Stimulated activated CD4-positive, alpha-beta T cell treated with anti-CD3 and anti-CD28 coated beads, TNF-alpha, amount 100 ng/mL, for 48 hours (primary cell): ENCODE measurements at regions not wholly inside any gene's neighbourhood (a gene's known extent, or its start where the extent isn't known, plus 50 kb on each side); places are given as distances from the start of the nearest gene placed in this dataset.
"Not testable (repeated sequence)": the region's sequence is repeated elsewhere in the genome, so short reads cannot be mapped to it uniquely, and the experiment has no call there.

Experiments used
- DNase-seq, 3 donors: peaks; one replicate each; pipeline ENCODE4 v3.0.0-alpha.2; 2020; ENCODE audit warnings: low read depth in 3 of 3

GRCh38 chr11:81987829-81988472 is 745.7 kb downstream of the FAM181B start:
- no peak for DNase-seq

GRCh38 chr11:81986556-81987161 is 747.0 kb downstream of the FAM181B start:
- no peak for DNase-seq

- no peak for DNase-seq
Observed at GRCh38 chr11:81979448-81979847, 754.2 kb downstream of the FAM181B start.

GRCh38 chr11:81975261-81975900 is 758.3 kb downstream of the FAM181B start:
- DNase-seq, result no peak

- no peak for DNase-seq
Observed at GRCh38 chr11:81970886-81971285, 762.8 kb downstream of the FAM181B start.

- DNase-seq, result no peak
Observed at GRCh38 chr11:81967242-81967641, 766.4 kb downstream of the FAM181B start.

GRCh38 chr11:81966340-81966739 is 767.3 kb downstream of the FAM181B start:
- no peak for DNase-seq

GRCh38 chr11:81963018-81963417 is 770.6 kb downstream of the FAM181B start:
- no peak for DNase-seq

- no peak for DNase-seq
Observed at GRCh38 chr11:81960443-81960842, 773.2 kb downstream of the FAM181B start.

GRCh38 chr11:81959341-81959740 is 774.3 kb downstream of the FAM181B start:
- no peak for DNase-seq

GRCh38 chr11:81954301-81954700 is 779.4 kb downstream of the FAM181B start:
- not testable (repeated sequence) for DNase-seq

- DNase-seq, result no peak
Observed at GRCh38 chr11:81946831-81947230, 786.8 kb downstream of the FAM181B start.

- no peak for DNase-seq
Observed at GRCh38 chr11:81942646-81943045, 791.0 kb downstream of the FAM181B start.

- no peak for DNase-seq
Observed at GRCh38 chr11:81941998-81942397, 791.7 kb downstream of the FAM181B start.

GRCh38 chr11:81932303-81932702 is 801.4 kb downstream of the FAM181B start:
- no peak for DNase-seq

GRCh38 chr11:81920205-81920604 is 813.5 kb downstream of the FAM181B start:
- DNase-seq, result no peak

GRCh38 chr11:81916451-81916850 is 817.2 kb downstream of the FAM181B start:
- no peak for DNase-seq

GRCh38 chr11:81915045-81915444 is 818.6 kb downstream of the FAM181B start:
- no peak for DNase-seq

- no peak for DNase-seq
Observed at GRCh38 chr11:81913793-81914192, 819.9 kb downstream of the FAM181B start.

GRCh38 chr11:81907996-81908395 is 825.7 kb downstream of the FAM181B start:
- no peak for DNase-seq

GRCh38 chr11:81899156-81899555 is 834.5 kb downstream of the FAM181B start:
- DNase-seq, result no peak

GRCh38 chr11:81897639-81898038 is 836.0 kb downstream of the FAM181B start:
- DNase-seq, result no peak

- DNase-seq, result no peak
Observed at GRCh38 chr11:81895258-81895657, 838.4 kb downstream of the FAM181B start.
